ENCODE measurements at regions not wholly inside any gene's neighbourhood (a gene's known extent, or its start where the extent isn't known, plus 50 kb on each side); places are given as distances from the start of the nearest gene placed in this dataset.

DNA sequence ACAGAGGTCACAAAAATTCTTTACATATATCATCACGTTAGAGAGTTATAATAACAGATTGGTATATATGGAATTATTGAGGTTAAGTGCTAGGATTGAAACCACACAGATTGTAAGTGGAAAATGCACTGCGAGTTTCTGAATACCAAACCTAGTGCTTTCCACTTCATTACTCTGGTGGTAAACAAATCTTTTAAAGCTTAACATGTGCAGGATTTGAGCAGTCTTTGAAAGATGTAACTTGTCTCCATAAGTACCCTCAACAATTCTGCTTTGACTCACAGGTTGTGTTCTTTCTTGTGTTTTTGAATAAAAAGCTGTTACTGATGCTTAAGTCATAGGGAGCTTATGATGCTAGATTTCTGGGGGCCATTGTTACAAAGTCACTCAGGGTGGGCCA, 314.7 kb upstream of the DACH1 start:
- DNase-seq (ENCODE audit: extremely low read depth in 1 of 2, low read depth in 1 of 2), result no peak

DNA sequence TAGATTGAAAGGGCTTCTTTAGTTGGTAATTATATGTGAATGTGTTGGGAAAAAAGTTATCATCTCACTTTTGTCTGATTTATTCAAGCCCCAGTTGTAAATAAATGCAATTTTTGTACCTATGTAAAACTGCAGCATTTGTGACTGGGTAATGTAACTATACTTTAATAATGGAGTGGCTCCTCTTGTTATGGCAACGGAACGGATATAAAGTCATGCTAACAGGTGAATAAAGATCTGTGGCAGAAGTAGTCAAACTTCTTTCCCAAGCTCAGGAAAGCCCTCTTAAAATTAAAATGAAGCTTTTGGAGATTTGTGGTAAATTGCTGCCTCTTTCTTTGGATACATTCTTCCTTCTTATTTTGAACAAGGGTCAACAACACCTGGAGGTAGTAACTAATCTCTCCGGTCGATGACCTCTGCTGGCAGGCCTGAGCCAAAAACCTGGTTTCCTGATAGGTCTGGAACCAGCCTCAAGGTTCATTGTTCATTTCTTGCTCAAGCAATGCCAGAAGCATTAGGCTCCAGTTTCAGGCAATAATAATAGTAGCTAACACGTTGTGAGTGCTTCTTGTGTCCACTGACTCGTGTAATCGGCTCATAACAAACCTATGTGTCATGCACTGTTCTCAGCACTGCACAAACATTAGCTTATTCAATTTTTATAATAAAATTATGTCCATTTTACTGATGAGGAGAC, 313.4 kb upstream of the DACH1 start:
- no peak for DNase-seq (ENCODE audit: extremely low read depth in 1 of 2, low read depth in 1 of 2)

DNA sequence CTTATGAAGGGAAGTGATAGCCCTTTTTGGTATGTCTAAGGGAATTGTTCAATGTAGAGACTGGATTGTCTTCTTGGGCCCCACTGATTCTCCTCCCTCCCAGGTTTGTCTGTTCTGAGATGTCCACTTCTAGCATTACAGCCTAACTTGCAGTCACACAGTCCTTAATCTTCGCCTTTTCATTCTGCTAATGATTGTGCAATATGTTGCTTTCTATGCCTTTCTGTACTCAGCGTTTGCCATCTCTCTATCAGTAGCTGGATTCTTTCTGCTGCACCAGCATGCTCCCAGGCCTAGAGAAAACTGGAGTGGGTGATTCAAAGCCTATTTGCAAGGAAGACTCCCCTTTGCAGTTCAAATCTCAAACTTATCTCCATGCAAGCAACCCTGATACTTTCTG, 307.5 kb upstream of the DACH1 start:
- DNase-seq (ENCODE audit: extremely low read depth in 1 of 2, low read depth in 1 of 2), result no peak

DNA sequence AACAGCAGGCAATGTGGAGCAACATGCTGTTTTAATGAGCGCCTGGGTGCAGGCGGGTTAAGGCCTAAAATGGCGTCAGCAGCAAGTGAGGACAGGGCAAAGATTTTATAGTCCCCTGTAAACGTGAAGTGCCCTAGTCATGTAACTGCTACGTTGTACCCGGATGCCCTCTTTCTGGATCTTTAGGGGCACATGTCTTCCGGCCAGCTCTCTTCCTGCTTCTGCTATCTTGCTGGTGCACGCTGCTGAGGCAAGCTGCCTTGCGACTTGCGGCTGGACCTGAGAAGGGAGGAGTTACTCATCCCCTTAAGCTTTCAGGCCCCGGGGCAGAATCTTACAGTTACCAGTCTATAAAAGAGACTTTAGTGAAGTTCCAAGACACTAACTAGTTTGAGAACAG, 303.6 kb upstream of the DACH1 start:
- DNase-seq (ENCODE audit: extremely low read depth in 1 of 2, low read depth in 1 of 2), result no peak

DNA sequence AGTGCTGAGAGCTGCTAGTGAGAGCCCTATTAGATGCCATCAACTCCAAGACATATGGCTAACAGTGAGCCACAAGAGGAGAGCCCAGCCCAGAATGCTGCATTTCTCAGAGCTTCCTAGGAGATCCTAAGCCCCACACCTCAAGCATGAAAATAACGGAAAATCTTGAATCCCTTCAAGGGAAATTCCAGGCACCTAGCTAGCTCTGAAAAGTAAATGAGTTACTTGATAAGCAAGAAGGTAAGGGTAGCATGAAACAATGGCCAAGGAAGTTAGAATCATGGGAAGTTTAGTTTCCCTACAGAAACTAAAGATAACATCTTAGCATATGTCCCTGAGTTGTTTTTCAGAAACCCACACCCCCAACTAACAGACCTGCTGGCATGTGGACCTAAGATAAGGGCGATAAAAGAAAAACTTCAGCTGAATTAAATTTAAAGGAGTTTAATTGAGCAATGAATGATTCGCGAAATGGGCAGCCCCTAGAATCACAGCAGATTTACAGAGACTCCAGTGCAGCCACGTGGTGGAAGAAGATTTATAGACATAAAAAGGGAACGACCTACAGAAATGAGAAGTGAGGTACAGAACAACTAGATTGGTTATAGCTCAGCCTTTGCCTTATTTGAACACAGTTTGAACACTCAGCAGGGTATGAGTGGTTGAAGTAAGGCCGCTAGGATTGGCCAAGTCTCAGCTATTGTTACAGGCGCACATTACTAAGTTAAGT, 301.3 kb upstream of the DACH1 start:
- no peak for DNase-seq (ENCODE audit: extremely low read depth in 1 of 2, low read depth in 1 of 2)

DNA sequence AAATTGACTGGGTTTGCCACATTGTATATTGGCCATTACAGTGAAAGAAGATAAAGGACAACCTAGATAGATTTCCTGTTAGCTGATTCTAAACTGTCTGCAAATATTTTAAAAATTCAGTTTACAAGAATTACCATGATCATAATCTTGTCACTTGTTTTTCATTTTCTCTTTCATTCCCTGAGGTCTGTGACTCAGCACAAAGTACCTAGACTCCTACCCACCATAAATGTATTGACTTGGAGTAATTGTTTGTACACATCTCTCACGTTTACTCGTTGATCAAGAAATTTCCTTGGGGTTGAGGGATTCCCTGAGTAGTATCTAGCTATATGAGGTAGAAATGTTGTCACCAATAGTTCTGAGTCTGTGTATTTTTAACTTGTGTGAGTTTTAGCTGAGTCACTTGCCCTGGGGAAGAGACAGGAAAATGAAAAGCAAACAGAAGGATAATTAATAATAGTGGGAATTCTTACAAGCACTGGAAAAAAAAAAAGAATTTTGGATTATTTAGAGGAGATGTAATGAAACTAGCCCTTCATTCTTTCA, 299.2 kb upstream of the DACH1 start:
- no peak for DNase-seq (ENCODE audit: extremely low read depth in 1 of 2, low read depth in 1 of 2)

DNA sequence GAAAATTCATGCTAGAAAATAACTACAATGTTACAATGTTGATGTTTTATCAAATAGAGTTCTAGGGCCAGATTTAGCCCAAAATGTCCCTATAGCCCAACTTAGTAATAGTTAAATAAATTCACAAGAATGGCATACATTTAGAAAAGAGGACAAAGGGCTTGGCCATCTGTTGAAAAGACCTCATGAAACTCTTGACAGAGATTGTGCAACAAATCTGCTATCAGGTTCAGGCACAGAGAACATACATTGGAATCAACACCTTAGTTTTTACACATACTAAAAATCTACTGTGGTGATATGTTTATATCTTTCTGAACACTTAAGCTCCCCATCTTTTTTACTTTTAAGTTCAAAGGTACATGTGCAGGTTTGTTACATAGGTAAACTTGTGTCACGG, 298.3 kb upstream of the DACH1 start:
- no peak for DNase-seq (ENCODE audit: extremely low read depth in 1 of 2, low read depth in 1 of 2)

DNA sequence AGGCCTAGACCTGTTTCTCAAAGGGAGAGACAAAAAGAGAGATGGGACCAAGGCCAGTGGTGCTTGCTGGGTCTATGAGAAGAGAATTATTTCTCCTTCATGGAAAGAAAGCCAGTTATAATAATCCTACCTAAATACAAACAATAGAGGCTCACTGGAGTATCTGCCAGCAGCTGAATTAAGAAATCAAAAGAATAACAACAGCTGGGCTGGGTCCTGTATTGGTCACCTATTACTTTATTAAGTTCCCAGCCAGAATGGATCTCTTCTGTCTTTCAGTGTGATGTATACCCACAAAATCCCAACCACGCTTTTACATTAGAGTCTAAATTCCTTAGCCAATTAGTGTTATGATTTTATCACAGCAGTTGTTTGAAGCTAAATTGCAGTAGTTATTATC, 297.8 kb upstream of the DACH1 start:
- no peak for DNase-seq (ENCODE audit: extremely low read depth in 1 of 2, low read depth in 1 of 2)

DNA sequence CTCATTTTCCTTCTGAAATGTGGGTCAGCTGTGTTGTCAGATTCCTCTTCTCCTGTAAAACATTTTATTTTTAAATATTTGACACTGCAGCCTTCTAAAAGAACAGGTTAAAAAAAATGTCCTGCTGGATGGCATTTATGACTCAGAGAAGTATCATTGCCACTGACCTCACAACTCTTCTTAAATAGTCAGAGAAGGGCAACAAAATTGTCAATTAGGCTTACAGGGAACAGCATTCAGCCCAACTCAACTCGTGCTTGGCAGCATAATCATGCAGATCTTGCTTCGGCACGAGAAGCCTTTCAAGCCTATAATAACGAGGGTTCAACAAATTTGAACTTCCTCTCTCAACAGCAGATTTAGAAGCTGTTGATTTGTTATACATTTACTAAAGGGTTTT, 296.7 kb upstream of the DACH1 start:
- DNase-seq (ENCODE audit: extremely low read depth in 1 of 2, low read depth in 1 of 2), result no peak

DNA sequence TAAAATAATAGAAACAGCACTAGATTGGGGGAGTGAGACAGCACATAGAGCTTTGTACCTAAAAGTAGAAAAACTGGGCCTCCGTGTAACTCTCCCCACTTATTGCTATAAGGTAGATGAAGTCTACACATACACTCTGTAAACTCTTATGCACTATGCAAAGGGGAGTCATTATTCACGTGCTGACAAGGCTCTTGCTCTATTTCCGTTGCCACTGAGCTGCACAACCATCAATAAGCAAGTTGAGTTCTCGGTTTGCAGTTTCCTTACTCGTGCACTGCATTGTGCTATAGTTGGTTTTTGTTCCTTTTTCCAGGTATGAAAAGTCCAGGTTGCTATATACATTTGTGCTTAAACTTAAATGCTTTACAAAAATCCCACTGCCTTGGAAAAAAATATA, 294.0 kb upstream of the DACH1 start:
- DNase-seq (ENCODE audit: extremely low read depth in 1 of 2, low read depth in 1 of 2), result no peak

DNA sequence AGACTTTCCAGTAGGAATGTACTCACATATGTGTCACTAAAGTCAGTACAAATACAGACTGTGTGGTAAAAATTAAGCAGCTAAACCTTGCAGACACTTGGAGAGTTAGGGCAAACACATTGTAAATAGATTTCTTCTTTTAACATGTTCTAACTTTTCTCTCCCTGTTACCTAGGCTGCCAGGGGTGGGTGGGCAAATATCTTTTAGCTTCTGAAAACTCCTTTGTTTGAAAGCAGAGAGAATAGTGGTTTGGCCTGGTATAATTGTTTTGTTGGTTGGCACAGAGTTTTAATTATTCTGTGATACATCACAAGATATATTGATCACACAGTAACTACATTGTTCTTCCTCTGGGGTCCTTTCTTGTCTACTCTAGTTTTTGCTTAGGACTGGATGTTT, 289.8 kb upstream of the DACH1 start:
- DNase-seq (ENCODE audit: extremely low read depth in 1 of 2, low read depth in 1 of 2), result no peak

DNA sequence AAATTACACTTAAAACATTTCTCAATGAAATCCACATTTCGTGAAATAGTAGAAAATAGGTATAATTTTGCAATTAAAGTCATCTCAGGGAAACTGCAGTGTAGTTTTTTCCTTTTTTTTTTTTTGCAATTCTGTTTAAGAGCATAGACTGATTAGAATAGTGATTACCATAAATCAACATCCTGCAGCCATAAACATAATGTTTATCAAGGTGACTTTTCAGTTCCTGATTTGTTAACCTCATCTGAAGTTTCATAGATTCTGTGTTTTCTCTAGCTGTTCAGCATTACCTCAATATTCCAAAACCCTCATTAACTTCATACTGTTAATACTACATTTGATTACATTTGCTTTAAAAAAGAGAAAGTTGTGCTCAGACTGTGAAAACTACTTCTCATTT, 286.3 kb upstream of the DACH1 start:
- no peak for DNase-seq (ENCODE audit: extremely low read depth in 1 of 2, low read depth in 1 of 2)

DNA sequence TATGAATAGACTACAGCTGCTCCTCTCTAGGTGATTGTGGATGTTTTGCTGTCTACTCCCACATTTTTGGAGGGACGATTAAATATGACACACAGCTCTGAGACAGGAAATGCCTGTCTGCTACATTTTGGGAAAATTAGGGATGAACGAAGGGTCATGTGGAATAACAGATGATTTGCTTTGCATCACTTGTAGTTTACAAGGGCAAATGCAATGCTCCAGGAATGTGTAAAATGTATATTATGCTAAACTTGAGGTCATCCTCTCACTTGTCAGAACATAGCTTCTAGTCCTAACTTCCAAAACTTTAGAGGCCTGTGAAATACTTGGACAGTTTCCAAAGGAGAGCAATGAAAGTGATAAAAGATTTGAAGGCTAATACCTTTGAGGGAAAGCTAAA, 284.2 kb upstream of the DACH1 start:
- DNase-seq (ENCODE audit: extremely low read depth in 1 of 2, low read depth in 1 of 2), result no peak

DNA sequence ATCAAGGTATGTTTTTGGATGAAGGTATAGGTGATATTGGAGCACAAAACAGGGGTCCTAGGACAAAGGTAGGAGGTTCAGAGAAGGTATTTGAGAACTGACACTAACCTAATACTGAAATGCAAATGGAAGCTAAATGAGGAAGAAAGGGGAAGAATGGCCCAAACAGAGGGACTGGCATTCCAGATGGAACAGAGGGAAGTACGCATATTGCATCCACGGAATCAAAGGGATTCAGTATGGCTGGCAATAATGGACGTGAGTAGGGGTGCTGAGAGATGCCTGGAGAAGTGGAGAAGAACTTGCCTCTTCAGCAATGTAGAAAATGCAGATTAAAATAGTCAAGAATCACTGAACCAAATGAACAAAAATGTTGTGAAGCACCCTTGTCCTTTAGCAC, 283.5 kb upstream of the DACH1 start:
- DNase-seq (ENCODE audit: extremely low read depth in 1 of 2, low read depth in 1 of 2), result no peak

DNA sequence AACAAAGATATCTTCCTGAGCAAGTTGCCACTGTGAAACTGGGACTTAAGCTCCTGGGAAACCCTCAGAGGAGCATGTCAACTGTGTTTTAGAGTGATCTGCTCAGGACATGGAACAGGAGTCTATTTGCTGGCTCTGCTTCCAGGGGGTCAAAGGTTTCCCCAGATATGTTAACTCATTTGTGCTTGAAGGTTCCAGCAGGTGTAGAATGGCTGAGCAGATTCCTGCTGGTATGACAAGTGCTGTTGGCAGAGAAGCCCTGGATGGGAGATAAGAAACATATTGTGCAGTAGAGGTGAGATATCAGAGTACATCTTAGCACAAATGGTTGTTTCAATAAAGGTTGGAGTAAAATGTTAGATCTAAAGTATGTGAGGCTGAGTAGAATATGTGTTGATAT, 282.7 kb upstream of the DACH1 start:
- DNase-seq (ENCODE audit: extremely low read depth in 1 of 2, low read depth in 1 of 2), result no peak

DNA sequence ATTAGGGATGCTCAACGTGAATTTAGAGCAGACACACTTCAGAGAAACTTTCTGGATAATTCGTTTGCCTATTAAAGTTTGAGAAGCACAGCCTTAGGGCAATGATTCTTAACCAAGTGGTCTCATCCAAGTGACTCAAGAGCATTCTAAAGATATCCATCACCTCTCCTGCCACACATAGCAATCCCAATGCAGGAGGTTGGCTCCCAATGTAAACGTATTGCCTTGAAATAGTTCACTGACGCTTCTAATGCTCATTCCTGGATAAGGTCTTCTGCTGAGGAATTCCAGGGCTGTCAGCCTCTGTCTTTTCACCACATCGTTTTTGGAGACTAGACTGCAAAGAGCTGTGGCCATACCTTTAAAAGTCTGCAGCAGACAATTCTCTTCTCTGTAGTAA, 279.8 kb upstream of the DACH1 start:
- no peak for DNase-seq (ENCODE audit: extremely low read depth in 1 of 2, low read depth in 1 of 2)

DNA sequence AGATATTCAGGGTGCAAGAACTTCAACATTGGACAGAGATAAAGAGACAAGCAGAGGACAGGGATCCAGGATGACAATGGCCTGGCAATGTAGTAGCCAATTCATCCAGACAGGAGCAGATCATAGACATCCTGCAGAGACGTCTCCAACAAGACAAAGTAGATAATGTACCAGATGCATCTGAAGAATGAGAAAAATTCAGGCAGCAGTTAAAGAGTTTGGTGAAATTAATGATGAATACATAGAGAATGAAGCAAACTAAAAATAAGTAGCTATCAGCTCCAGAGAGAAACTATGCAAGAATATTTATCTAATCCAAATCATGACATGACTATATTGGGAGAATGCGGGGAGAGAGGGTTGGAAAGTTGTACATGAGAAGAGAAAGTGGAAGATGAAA, 278.4 kb upstream of the DACH1 start:
- DNase-seq (ENCODE audit: extremely low read depth in 1 of 2, low read depth in 1 of 2), result no peak

DNA sequence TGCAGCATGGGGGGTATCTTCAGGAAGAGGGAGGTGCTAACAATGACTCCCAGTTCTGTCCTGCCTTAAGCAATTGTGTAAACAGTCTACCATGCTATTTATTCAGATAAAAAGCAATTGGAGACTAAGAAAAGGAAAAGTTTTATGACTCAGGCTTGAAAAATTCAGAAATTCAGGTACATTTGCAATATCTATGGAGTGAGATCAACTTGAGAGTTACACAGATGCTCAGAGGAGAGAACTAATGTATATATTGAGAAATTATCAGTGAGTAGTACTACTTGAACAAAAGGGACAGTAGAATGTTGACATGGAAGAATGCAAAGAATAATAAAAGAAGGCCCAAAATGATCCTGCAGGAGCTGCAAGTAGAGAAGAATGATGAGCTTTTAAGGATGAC, 277.6 kb upstream of the DACH1 start:
- no peak for DNase-seq (ENCODE audit: extremely low read depth in 1 of 2, low read depth in 1 of 2)

DNA sequence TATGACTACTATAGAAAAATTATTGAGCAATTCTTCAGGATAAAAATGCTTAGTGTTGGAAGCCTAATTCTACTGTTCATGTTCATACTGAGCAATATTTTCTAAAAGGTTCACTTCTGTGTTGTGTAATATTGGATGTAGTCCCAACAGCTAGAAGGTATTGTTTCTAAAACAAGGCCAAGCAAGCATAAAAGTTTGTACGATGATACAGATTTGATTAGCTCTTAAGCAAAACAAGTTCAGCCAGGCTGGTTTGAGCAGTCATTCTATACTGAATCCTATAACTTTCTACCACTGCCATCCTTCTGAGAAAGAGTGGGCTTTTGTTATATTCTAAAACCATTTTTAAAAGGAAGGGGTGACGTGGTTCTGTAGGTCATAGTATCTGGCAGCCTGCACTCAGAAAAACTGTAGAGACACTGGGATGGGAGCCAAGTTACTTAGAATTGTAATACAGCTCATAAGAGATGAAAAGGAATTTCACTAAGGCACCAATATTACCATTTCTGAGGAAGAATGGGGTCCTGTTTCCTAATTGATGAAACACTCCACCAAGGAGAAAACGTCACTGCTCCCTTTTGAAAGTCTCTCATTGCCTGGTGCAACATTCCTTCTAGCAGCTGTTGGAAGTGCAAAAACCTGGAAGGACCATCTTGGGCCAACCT, 275.0 kb upstream of the DACH1 start:
- DNase-seq (ENCODE audit: extremely low read depth in 1 of 2, low read depth in 1 of 2), result no peak

DNA sequence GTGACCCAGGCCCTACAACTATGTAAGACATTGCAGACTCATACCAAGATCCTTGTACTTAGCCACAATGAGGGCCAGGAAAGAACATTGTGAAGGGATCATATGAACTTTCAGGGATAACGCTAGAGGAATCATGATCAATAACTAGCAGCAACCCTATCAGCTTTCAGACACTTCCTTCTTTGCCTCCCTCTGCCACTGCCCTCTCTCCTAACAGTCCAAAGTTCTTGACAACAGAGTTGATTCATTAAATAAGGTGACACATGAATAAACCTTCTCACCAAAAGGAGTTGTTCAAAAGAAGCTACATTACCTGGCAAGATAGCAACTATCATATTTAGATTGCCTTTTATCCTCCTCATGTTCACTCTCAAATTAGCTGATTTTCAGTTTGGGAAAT, 272.2 kb upstream of the DACH1 start:
- no peak for DNase-seq (ENCODE audit: extremely low read depth in 1 of 2, low read depth in 1 of 2)

DNA sequence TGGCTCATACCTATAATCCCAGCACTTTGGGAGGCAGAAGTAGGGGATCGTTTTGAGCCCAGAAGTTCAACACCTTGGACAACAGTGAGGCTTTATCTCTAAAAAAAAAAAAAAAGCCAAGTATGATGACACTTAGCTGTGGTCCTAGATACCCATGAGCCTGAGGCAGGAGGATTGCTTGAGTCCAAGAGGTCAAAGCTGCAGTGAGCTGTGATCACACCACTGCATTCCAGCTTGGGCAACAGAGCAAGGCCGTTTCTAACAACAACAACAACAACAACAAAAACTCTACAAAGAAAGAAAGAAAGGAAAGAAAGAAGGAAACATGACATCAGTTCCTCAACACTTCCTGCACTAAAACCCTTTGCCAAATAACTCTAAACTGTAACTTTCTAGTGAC, 265.1 kb upstream of the DACH1 start:
- DNase-seq (ENCODE audit: extremely low read depth in 1 of 2, low read depth in 1 of 2), result no peak

DNA sequence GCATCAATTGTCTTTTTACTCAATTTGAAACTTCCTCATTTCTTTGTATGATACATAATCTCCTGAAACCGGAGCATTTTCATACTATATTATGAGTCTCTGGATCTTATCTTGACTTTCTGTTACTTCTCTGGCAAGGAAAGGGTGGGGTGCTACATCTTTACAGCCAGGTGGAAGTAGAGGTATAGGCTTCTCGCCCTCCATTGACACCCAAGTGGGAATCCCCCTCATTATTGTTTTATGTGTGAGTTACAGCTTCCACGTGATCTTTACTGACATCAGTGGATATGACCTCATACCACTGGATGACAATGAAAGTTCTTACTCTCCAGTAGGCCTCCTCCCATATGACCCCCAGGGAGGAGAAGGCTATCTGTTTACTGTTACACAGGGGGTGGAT, 262.1 kb upstream of the DACH1 start:
- DNase-seq (ENCODE audit: extremely low read depth in 1 of 2, low read depth in 1 of 2), result no peak

All from stimulated activated CD8-positive, alpha-beta memory T cell treated with anti-CD3 and anti-CD28 coated beads, Interleukin-7, amount 100 ng/mL, for 48 hours (primary cell).